ENCODE measurements at regions not wholly inside any gene's neighbourhood (a gene's known extent, or its start where the extent isn't known, plus 50 kb on each side); places are given as distances from the start of the nearest gene placed in this dataset.

DNA sequence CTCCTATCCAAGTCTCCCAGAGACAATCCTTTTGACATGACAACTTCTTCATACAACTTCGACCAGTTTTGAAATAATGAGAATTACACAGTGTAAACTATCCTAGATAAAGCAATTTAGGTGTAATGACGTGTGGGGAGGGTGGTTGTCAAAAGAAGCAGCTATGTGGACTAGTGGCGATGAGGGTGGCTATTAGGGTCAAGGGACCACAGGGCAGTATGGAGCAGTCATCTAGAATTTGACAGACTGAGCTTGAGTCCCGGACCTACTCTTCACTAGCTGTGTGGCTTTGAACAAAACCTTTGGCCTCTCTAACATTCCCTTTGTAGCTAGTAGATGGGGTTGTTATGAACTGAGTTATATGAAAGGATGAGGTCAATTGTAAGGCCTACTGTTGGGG, 247.1 kb downstream of the HAPSTR1 start (continued):
- TF ChIP-seq ZNF317 (CRISPR knock-in tag; IDR thresholded peaks at IDR 0.05; ENCODE audit: borderline replicate concordance, low read depth) = no peak
- TF ChIP-seq, protein P1, sequence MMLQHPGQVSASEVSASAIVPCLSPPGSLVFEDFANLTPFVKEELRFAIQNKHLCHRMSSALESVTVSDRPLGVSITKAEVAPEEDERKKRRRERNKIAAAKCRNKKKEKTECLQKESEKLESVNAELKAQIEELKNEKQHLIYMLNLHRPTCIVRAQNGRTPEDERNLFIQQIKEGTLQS (CRISPR knock-in tag; conservative IDR thresholded peaks at IDR 0.05) = no peak
- no peak for TF ChIP-seq GRHL2 (CRISPR knock-in tag; IDR thresholded peaks at IDR 0.05; ENCODE audit: insufficient replicate concordance, severe bottlenecking)
- no peak for TF ChIP-seq NFYB (CRISPR knock-in tag; conservative IDR thresholded peaks at IDR 0.05; ENCODE audit: low read depth)
- TF ChIP-seq JUN (CRISPR knock-in tag; IDR thresholded peaks at IDR 0.05) = no peak
- TF ChIP-seq, protein P2, sequence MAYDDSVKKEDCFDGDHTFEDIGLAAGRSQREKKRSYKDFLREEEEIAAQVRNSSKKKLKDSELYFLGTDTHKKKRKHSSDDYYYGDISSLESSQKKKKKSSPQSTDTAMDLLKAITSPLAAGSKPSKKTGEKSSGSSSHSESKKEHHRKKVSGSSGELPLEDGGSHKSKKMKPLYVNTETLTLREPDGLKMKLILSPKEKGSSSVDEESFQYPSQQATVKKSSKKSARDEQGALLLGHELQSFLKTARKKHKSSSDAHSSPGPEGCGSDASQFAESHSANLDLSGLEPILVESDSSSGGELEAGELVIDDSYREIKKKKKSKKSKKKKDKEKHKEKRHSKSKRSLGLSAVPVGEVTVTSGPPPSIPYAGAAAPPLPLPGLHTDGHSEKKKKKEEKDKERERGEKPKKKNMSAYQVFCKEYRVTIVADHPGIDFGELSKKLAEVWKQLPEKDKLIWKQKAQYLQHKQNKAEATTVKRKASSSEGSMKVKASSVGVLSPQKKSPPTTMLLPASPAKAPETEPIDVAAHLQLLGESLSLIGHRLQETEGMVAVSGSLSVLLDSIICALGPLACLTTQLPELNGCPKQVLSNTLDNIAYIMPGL (CRISPR knock-in tag; IDR thresholded peaks at IDR 0.05) = no peak
- TF ChIP-seq, protein P3, sequence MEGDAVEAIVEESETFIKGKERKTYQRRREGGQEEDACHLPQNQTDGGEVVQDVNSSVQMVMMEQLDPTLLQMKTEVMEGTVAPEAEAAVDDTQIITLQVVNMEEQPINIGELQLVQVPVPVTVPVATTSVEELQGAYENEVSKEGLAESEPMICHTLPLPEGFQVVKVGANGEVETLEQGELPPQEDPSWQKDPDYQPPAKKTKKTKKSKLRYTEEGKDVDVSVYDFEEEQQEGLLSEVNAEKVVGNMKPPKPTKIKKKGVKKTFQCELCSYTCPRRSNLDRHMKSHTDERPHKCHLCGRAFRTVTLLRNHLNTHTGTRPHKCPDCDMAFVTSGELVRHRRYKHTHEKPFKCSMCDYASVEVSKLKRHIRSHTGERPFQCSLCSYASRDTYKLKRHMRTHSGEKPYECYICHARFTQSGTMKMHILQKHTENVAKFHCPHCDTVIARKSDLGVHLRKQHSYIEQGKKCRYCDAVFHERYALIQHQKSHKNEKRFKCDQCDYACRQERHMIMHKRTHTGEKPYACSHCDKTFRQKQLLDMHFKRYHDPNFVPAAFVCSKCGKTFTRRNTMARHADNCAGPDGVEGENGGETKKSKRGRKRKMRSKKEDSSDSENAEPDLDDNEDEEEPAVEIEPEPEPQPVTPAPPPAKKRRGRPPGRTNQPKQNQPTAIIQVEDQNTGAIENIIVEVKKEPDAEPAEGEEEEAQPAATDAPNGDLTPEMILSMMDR (IDR thresholded peaks at IDR 0.05) = no peak

DNA sequence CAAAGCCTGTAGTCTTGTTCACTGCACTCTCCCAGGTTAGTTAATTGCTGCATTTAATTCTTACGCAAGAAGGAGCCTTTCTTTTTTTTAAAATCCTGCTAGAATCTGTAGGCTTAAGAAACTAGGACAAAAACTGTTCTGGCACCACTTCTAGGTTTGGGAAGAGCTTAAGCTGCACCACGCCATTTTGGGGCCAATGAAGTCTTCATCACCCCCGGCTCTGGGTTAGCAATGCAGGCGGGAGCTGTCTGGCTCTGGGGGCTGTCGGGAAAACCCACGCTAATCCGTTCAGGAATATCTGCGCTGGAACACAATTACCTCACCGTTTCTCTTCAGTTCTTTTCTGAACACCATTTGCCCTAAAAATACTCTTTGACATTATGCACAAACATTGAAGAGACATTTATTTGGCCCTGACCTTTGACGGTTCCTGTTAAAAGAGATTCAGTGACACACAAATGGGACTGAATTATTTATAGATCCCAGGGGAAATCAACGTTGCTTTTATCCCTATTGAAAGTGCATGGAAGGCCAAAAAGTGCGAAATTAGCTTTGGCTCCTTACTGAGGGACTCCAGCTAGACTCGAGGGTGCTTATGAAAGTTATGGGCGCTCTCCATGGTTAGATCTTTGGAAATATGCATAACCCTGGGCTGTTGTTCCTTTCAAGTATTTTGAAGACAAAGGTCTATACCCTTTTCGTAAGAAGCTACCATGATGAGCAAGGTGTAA, 249.2 kb downstream of the HAPSTR1 start:
- Mint-ChIP-seq H3K27me3 (ENCODE audit: low read depth) (no peaks in the 10 kb centered on the region), H3K36me3 (no peaks in the 10 kb centered on the region), H3K4me1 (peaks cover 13% of the 10 kb centered on the region), H3K27ac (no peak overlapping the region), H3K4me3 (no peak overlapping the region), H3K9me3 (no peaks in the 10 kb centered on the region)
- ChIA-PET CTCF (no interaction called here), POLR2A (no interaction called here)
- ATAC-seq (no peak), DNase-seq (ENCODE audit: low spot score) (no peak)
- no peak for TF ChIP-seq ZNF263 (CRISPR knock-in tag; IDR thresholded peaks at IDR 0.05; ENCODE audit: low read depth)
- no peak for TF ChIP-seq NR2C2 (CRISPR knock-in tag; IDR thresholded peaks at IDR 0.05)
- TF ChIP-seq GRHL2 (CRISPR knock-in tag; IDR thresholded peaks at IDR 0.05; ENCODE audit: insufficient replicate concordance, severe bottlenecking) = no peak
- TF ChIP-seq ESRRA (CRISPR knock-in tag; IDR thresholded peaks at IDR 0.05; ENCODE audit: borderline replicate concordance) = no peak
- no peak for TF ChIP-seq ELF4 (CRISPR knock-in tag; IDR thresholded peaks at IDR 0.05; ENCODE audit: low read depth)
- TF ChIP-seq GTF2I (CRISPR knock-in tag; conservative IDR thresholded peaks at IDR 0.05) = no peak
- no peak for TF ChIP-seq ZNF416 (CRISPR knock-in tag; IDR thresholded peaks at IDR 0.05)
- no peak for TF ChIP-seq TEAD4 (CRISPR knock-in tag; IDR thresholded peaks at IDR 0.05)
- TF ChIP-seq FOXP1 (CRISPR knock-in tag; IDR thresholded peaks at IDR 0.05; ENCODE audit: borderline replicate concordance) = no peak
- TF ChIP-seq, protein P4, sequence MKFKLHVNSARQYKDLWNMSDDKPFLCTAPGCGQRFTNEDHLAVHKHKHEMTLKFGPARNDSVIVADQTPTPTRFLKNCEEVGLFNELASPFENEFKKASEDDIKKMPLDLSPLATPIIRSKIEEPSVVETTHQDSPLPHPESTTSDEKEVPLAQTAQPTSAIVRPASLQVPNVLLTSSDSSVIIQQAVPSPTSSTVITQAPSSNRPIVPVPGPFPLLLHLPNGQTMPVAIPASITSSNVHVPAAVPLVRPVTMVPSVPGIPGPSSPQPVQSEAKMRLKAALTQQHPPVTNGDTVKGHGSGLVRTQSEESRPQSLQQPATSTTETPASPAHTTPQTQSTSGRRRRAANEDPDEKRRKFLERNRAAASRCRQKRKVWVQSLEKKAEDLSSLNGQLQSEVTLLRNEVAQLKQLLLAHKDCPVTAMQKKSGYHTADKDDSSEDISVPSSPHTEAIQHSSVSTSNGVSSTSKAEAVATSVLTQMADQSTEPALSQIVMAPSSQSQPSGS (CRISPR knock-in tag; IDR thresholded peaks at IDR 0.05; ENCODE audit: borderline replicate concordance, low read depth) = no peak
- TF ChIP-seq, protein P5, sequence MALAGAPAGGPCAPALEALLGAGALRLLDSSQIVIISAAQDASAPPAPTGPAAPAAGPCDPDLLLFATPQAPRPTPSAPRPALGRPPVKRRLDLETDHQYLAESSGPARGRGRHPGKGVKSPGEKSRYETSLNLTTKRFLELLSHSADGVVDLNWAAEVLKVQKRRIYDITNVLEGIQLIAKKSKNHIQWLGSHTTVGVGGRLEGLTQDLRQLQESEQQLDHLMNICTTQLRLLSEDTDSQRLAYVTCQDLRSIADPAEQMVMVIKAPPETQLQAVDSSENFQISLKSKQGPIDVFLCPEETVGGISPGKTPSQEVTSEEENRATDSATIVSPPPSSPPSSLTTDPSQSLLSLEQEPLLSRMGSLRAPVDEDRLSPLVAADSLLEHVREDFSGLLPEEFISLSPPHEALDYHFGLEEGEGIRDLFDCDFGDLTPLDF (CRISPR knock-in tag; IDR thresholded peaks at IDR 0.05) = no peak
- TF ChIP-seq CREM (CRISPR knock-in tag; IDR thresholded peaks at IDR 0.05) = no peak
- no peak for TF ChIP-seq FOXJ3 (CRISPR knock-in tag; IDR thresholded peaks at IDR 0.05; ENCODE audit: borderline replicate concordance)
- TF ChIP-seq, protein P6, sequence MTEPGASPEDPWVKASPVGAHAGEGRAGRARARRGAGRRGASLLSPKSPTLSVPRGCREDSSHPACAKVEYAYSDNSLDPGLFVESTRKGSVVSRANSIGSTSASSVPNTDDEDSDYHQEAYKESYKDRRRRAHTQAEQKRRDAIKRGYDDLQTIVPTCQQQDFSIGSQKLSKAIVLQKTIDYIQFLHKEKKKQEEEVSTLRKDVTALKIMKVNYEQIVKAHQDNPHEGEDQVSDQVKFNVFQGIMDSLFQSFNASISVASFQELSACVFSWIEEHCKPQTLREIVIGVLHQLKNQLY (CRISPR knock-in tag; IDR thresholded peaks at IDR 0.05) = no peak
- TF ChIP-seq ZNF317 (CRISPR knock-in tag; IDR thresholded peaks at IDR 0.05; ENCODE audit: borderline replicate concordance, low read depth) = no peak
- TF ChIP-seq SMAD4 (CRISPR knock-in tag; IDR thresholded peaks at IDR 0.05) = no peak

All from WTC11 (cell line).